Erythroblast (primary cell): ENCODE measurements at regions not wholly inside any gene's neighbourhood (a gene's known extent, or its start where the extent isn't known, plus 50 kb on each side); places are given as distances from the start of the nearest gene placed in this dataset.

ENCODE experiments used
- GATA1 ChIP-seq: IDR thresholded peaks from 2 replicates; pipeline ENCODE4 v1.6.1; 2011; ENCODE audit warnings: low read depth, mild to moderate bottlenecking, control low read depth, low read length, moderate library complexity
- POLR2A ChIP-seq: IDR thresholded peaks from 2 replicates; pipeline ENCODE4 v1.6.1; 2011; ENCODE audit warnings: mild to moderate bottlenecking, low read length

DNA sequence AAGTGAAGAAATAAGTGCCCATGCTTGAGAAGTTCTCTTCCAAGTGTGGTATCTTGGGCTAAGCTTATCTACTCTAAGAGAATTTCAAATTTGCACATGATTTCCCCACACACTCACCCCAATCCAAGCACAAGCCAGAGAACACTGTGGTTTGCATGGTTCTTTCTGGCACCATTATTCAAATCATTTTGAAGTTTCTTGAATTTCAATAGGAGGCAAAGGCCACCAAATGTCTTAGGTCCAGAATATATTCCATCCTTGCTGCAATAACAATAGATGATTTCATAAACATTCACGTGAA is 359.7 kb downstream of the IRS2 start:
- TF ChIP-seq POLR2A (no peak), GATA1 (no peak)
